ENCODE measurements at regions not wholly inside any gene's neighbourhood (a gene's known extent, or its start where the extent isn't known, plus 50 kb on each side); places are given as distances from the start of the nearest gene placed in this dataset.

- TF ChIP-seq CTCF (optimal IDR thresholded peaks at IDR 0.05 in 1 of 3, IDR thresholded peaks at IDR 0.05 in 1 of 3, conservative IDR thresholded peaks at IDR 0.05 in 1 of 3; ENCODE audit: extremely low read depth in 1 of 3, insufficient read depth in 2 of 3, low read length in 3 of 3) (no peak), EZH2 (IDR thresholded peaks at IDR 0.05; ENCODE audit: low read length) (no peak)
These were observed 355.0 kb downstream of the DSC3 start for GRCh38 chr18:30687501-30687900.

Data from keratinocyte (primary cell).